NOMO-1 treated with dmso at 0.1 percent for 144 hours (cell line): ENCODE measurements at regions not wholly inside any gene's neighbourhood (a gene's known extent, or its start where the extent isn't known, plus 50 kb on each side); places are given as distances from the start of the nearest gene placed in this dataset.

ENCODE experiments used
- DNase-seq: peaks from one replicate; lab custom pipeline; 2025; ENCODE audit not compliant: unreplicated experiment; lab: John Stamatoyannopoulos, UW

- DNase-seq, result no peak
Observed at GRCh38 chr5:51273021-51273420, 110.2 kb upstream of the ISL1 start.

GRCh38 chr5:51273871-51274270 lies 109.4 kb upstream of the ISL1 start:
- DNase-seq, result no peak

- no peak for DNase-seq
Observed at GRCh38 chr5:51275428-51275827, 107.8 kb upstream of the ISL1 start.

- DNase-seq, result no peak
Observed at GRCh38 chr5:51276250-51276649, 107.0 kb upstream of the ISL1 start.

GRCh38 chr5:51278539-51278938 lies 104.7 kb upstream of the ISL1 start:
- no peak for DNase-seq

- no peak for DNase-seq
Observed at GRCh38 chr5:51279983-51280706, 103.1 kb upstream of the ISL1 start.

GRCh38 chr5:51286046-51286445 lies 97.2 kb upstream of the ISL1 start:
- no peak for DNase-seq

GRCh38 chr5:51302343-51302742 lies 80.9 kb upstream of the ISL1 start:
- DNase-seq, result no peak

- no peak for DNase-seq
Observed at GRCh38 chr5:51326844-51327243, 56.4 kb upstream of the ISL1 start.
